ENCODE measurements at regions not wholly inside any gene's neighbourhood (a gene's known extent, or its start where the extent isn't known, plus 50 kb on each side); places are given as distances from the start of the nearest gene placed in this dataset.
"Not testable (repeated sequence)": the region's sequence is repeated elsewhere in the genome, so short reads cannot be mapped to it uniquely, and the experiment has no call there.

DNA sequence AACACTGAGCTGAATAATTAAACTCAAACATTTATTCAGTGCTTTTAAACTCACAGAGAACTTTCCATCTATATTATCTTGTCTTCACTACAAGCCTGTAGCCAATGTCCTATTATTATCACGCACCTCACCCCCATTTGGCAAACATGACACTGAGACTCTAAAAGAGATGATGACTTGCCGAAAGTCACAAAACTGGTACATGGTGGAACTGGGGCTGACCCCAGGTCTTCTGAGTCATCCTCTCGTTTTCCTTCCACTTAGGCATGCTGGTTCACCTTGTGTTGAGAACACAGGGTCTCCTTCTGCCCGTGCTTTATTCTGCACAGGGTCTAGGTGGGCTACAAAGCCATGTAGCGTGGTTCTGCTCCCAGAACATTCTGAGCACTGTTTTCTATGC is 230.0 kb upstream of the MGAT5 start:
- no peak for DNase-seq

DNA sequence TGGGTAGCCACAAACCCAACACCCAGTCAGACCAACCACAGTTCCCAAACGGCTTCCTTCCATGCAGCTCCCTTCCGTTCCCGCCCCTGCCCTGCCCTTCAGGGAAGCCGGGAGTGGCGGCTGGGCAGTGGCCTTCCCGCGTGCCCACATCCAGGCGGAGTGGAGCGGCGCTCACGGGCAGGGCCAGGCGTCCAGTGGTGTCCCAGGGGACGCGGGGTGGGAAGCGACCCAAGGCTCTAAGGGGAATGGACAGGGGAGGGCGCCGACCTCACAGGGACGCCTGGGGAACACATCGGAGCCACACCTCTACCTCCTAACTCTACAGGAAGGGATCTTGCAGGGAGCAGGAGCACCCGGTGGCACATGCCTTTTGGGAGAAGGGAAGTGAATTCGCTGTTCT is 225.9 kb upstream of the MGAT5 start:
- DNase-seq, result no peak

DNA sequence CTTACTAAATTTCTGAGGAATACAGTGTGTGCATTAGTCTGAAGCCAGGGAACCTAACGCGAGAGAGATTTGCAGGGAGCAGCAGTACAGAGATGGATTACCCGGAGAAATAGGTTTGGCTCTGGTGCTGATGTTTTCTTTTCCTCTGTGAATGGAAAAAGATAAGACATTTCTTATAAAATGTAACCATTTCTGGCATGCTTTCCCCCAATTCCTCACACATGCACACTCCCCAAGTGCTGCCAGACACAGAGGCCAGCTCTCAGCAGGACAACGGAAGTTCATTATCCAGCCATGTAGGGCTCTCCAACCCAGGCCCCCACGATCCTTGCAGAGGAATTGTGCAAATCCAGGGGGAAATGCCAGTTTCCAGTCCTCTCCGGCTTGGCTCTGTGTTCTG is 224.5 kb upstream of the MGAT5 start:
- DNase-seq, result no peak

DNA sequence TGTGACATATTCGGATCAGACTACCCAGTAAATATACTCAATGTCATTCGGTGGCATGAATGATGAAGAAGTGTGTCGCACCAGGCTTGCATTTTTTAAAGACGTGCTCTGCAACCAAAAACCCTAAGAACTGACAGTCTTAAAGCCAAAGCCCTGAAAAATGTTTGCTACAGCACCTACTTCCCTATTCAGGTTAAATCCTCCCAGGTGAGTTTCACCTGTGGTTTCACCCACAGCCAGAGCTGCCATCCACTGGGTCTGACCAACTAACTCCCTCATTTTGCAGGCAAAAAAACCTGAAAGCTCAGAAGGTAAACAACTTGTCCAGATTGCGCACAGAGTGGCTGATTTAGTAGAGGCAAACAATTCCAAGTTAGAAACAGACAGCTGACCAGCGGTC is 222.3 kb upstream of the MGAT5 start:
- no peak for DNase-seq

DNA sequence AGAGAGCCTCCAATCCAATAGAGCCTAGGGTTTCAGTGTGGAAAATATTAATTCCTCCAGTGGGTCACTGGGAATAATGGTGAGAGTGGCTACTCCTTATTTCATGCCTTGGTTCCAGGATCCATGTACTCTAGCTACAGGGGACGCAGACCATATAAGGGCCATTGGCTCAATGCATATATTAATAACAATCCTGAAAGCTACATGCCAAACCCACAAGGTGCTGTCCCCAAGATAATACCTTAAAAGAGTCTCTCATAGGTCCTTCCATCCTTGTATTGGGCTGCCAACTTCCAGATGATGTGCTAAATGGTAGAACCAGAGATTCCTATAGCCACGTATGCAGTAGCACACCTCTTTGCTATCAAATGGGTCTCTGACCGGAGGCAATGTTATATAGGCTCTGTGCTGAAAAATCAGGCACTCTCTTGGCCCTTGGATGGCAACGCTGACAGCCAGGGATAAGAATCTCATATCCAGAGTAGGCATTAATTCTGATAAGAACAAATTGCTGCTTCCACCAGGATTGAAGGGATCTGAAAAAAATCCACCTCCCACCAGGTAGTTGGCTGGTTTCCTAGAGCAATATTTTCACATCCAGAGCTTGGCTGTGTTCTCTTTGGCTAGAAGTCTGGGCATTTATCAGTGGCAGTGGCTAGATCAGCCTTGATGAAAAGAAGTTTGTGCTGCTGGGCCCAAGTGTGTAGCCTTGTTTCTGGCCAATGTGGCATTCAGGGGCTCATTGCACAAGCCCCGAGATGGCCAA is 218.1 kb upstream of the MGAT5 start:
- no peak for DNase-seq

DNA sequence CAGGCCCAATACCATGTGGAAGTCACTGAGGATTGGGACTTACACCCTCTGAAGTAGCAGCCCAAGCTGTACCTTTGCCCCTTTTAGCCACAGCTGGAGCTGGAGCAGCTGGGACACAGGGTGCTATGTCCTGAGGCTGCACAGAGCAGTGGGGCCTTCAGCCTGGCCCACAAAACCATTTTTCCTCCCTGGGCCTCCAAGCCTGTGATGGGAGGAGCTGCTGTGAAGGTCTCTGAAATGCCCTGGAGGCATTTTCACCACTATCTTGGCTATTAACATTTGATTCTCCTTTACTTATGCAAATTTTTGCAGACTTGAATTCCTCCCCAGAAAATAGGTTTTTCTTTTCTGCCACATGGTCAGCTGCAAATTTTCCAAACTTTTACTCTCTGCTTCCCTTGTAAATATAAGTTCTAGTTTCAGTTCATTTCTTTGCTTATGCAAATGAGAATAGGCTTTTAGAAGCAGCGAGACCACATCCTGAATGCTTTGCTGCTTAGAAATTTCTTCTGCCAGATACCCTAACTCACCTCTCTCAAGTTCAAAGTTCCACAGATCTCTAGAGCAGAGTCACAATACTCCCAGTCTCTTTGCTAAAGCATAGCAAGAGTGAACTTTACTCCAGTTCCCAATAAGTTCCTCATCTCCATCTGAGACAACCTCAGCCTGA is 213.8 kb upstream of the MGAT5 start:
- DNase-seq, result no peak

DNA sequence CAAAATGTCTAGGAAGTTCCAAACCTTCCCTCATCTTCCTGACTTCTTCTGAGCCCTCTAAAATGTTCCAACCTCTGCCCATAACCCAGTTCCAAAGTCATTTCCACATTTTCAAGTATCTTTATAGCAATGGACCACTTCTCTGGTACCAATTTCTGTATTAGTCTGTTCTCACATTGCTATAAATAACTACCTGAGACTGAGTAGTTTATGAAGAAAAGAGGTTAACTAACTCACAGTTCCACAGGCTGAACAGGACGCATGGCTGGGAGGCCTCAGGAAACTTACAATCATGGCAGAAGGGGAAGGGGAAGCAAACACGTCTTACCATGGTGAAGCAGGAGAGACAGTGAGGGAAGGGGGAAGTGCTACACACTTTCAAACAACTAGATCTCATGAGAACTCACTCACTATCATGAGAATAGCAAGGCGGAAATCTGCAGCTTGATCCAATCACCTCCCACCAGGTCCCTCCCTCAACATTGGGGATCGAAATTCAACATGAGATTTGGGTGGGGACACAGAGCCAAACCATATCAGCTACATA is 213.2 kb upstream of the MGAT5 start:
- not testable (repeated sequence) for DNase-seq

DNA sequence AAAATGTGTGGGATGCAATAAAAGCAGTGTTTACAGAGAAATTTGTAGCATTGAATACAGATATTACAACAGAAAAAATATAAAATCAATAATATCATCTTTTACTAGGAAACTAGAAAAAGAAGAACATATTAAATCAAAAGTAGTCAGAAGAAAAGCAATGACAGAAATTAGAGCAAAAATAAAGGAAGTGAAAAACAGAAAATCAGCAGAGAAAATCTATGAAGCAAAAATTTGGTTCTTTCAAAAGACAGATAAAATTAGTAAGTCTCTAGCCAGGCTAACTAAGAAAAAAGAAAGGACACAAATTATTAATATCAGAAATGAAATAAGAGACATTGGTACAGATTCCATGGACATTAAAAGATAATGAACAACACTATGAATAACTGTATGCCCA is 212.0 kb upstream of the MGAT5 start:
- DNase-seq, result no peak

DNA sequence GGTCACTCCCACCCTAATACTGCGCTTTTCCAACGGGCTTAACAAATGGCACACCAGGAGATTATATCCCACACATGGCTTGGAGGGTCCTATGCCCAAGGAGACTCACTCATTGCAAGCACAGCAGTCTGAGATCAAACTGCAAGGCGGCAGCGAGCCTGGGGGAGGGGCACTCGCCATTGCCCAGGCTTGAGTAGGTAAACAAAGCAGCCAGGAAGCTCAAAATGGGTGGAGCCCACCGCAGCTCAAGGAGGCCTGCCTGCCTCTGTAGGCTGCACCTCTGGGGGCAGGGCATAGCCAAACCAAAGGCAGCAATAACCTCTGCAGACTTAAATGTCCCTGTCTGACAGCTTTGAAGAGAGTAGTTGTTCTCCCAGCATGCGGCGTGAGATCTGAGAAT is 210.8 kb upstream of the MGAT5 start:
- not testable (repeated sequence) for DNase-seq

DNA sequence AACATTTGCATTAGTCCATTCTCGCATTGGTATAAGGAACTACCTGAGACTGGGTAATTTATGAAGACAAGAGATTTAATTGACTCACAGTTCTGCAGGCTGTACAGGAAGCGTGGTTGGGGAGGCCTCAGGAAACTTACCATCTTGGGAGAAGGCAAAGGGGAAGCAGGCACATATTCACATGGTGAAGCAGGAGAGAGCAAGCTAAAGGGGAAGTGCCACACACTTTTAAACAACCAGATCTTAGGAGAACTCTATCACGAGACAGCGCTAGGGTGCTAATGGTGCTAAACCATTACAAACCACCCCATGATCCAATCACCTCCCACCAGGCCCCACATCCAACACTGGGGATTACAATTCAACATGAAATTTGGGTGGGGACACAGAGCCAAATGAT is 201.7 kb upstream of the MGAT5 start:
- DNase-seq, result no peak

DNA sequence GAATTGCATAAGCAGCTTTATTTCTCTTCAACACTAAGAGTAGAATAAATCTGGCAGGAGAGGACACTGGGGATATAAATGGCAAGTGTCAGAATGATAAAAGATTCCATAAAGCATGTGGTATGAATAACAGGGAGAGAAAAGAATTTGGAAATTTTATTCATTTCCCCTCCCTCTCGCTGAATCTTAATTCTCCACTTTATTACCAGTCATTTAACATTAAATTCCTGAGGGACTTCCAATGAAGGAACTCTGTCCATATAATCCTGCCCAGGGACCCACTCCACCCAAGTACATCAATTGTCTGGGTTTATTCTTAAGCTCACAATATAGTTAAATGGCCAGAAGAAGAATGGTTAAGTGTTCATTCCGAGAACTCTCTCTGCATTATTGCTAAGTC is 197.7 kb upstream of the MGAT5 start:
- no peak for DNase-seq

DNA sequence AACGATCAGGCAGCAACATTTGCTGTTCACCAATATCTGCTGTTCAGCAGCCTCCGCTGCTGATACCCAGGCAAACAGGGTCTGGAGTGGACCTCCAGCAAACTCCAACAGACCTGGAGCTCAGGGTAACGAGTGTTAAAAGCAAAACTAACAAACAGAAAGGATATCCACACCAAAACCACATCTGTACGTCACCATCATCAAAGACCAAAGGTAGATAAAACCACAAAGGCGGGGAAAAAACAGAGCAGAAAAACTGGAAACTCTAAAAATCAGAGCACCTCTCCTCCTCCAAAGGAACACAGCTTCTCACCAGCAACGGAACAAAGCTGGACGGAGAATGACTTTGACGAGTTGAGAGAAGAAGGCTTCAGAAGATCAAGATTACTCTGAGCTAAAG is 192.8 kb upstream of the MGAT5 start:
- not testable (repeated sequence) for DNase-seq

DNA sequence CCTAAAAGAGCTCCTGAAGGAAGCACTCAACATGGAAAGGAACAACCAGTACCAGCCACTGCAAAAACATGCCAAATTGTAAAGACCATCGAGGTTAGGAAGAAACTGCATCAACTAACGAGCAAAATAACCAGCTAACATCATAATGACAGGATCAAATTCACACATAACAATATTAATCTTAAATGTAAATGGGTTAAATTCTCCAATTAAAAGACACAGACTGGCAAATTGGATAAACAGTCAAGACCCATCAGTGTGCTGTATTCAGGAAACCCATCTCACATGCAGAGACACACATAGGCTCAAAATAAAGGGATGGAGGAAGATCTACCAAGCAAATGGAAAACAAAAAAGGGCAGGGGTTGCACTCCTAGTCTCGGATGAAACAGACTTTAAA is 191.6 kb upstream of the MGAT5 start:
- DNase-seq, result not testable (repeated sequence)

DNA sequence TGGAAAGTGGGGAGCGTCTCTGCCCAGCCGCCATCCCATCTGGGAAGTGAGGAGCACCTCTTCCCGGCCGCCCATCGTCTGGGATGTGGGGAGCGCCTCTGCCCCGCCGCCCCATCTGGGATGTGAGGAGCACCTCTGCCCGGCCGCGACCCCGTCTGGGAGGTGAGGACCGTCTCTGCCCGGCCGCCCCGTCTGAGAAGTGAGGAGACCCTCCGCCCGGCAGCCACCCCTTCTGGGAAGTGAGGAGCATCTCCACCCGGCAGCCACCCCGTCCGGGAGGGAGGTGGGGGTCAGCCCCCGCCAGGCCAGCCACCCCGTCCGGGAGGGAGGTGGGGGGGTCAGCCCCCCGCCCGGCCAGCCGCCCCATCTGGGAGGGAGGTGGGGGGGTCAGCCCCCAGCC is 190.0 kb upstream of the MGAT5 start:
- DNase-seq, result not testable (repeated sequence)

DNA sequence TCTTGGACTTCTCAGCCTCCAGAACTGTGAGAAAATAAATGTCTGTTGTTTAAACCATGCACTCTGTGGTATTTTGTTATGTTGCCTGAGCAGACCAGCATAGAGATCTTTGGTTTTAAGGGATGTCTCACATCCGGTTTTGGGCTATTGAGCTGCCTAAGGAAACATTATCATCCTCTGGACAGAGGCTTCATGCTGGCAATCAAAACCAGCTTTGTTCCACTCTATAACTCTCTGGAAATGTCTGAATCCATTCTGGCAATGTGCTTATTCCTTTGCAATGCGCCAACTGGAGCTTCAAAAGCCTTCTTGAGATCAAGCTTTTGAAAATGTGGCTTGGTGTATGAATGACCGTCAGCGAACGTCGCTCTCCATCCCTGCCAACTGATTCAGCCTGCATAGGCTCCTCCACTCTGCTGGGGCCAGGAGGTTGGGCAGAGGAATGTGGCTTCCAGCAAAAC is 183.6 kb upstream of the MGAT5 start:
- no peak for DNase-seq

DNA sequence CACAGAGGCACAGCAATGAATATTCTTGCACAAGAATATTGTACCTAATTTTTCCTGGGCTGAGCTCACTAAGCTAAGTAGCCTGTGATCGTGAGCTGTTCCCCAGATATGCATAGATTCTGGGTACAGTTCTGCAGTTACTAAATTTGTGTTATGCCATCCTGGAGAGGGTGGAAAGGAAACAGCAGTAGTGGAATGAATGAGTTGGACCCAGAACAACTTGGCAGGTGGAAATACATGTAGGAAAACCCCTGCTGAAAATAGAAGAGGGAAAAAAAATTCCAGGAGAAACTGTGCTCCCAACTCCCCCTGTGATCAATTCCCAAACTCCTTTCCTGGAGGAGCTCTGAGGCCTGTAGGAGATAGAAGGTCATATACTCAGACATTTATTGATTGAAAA is 181.5 kb upstream of the MGAT5 start:
- no peak for DNase-seq

DNA sequence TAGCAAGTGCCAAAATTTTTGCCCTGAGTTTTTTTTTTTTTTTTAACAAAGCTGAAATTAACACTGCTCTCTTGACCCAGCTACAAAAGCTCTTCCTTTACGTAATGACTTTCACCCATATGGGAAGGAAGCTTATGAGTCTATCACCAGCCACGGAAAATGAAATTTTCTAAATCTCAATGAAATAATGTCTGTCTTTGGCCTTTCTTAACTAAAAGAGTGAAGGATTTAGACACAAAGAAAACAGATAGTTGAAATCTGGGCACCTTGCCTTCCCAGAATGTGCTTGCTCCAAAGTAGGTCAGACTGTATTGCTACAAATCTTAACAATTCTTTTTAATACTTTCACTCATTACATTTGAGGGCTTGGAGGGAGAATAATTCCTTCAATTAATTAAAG is 180.8 kb upstream of the MGAT5 start:
- DNase-seq, result no peak

DNA sequence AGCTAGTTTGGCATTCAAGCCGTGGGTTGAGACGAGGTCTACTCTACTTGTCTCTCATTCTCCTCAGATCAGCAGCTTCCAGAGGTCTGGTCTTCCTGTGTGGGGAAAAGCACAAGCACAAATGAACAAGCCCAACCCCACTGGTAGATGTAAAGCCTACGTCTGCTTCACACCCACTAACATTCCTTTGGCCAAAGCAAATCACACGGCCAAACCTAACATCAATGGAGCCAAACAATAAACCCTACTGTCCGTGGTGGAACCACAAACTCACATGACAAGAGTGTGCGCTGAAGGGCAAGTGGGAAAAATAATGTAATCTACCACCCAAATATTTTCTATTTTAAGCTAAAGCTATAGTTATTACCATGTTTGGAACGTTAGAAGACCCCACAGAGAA is 179.3 kb upstream of the MGAT5 start:
- no peak for DNase-seq

DNA sequence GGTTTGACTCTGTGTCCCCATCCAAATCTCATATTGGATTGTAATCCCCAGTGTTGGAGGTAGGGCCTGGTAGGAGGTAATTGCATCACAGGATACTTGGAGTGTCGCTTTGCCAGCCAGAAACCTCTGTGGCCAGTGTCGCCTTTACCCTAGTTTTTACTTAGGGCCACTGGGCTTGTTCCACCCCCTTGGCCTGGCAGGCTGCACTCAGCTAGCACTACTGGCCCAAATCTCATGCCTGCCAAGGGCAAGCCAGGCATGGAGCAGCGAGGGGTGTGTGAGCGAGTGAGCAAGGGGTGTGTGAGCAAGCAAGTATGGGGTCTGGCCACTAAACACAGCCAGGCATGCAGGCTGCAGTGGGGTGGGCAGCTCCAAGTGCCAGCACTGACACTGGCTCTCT is 178.7 kb upstream of the MGAT5 start:
- DNase-seq, result no peak

DNA sequence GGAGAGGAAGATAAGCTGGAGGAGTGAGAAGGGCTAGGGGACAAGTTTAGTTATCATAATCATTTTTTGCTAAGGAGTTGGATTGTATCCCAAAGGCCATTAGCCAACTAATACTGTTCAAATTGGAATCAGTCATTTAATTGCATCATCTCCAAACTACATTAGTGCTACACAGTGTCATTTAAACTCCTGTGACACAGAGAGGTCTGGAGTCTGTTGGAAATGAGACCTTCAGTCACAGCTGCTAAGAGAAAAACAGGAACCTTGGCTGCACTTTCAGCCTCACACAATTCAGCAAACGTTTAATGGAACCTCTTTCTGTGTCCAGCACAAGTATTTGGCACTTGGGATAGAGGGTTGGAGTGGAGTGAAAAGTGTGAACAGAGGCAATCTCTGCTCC is 175.5 kb upstream of the MGAT5 start:
- peak; percentile 12 for DNase-seq

DNA sequence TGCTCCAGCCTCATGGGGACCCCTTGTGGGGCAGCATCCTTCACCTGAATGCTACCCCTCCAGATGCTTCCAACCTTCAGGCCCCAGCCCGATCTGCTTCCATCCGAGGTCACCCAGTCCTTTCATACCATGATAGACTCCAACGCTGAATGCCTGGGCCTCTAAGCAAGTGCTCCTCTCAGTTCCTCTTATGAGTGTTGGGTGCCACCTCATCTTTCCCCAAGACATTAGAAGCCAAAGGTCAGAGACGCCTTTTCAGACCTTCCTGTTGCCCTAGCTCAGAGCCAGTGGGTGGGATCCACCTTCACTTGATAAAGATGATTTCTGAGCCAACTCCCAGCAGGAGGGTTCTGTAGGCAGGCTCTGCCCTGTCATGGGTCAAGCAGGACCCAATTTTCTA is 174.5 kb upstream of the MGAT5 start:
- no peak for DNase-seq

DNA sequence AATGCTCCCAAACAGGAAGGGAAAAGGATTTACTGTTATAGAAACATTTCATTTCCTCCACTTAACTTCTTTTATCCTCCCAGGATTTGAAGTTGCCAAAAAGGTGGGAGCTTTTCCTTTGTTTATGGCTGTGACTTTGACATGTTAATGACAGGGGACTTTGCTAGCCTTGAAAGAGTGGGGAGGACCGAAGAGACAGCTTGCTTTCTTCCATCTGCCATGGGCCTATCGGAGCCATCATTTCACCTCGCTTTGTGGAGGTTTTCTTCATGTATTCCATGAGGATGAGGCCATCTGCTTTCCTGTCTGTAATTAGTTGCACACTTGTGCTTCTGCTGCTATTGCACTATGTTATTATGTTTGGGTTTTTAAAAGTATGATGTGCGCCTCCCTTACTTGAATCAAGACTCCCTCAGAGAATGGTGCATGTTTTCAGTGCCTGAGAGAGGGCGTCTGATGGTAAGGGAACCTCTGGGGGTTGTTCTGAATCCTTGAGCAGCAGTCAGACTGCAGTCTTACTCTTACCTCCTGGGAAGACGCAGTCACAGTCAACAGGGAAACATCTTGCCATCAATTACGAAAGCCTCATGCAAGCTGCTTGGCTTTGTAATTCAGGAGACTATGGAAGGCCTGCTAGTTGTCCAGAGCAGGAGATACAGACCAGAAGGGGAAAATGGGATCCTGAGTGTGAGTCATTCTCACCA is 173.3 kb upstream of the MGAT5 start:
- peak; percentile 27 for DNase-seq

DNA sequence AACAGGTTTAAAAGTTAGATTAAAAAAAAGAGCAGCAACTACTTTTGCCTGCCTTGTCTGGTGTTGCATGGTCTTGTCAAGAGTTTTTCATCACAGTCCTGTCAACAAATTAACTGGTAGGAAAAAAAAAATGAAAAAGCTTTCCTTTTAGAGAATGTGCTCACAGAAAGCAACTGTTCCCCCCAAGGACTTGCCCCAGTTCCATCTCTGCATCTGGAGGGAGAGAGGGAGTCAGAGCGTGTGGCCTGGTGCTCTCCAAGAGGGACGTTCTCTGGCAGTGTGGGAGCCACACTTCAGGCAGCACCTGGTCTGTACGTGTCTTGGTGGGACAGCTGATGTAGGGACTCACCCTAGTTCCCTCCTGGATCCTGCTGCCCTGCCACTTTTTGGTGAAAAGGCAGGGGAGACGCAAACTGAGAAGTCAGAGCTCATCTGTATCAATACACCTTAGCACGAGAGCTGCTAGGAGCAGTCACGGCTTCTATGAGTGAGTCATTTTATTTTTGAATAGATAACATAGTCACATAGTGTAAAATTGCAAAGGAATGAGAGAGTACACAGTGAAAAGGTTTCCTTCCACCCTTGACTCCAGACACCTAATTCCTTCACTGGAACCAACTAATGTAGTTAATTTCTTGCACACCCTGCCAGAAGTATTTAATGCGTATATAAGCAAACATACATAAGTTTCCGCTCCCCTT is 172.5 kb upstream of the MGAT5 start:
- no peak for DNase-seq
